Coronary artery (tissue), 2 donors: ENCODE measurements at regions not wholly inside any gene's neighbourhood (a gene's known extent, or its start where the extent isn't known, plus 50 kb on each side); places are given as distances from the start of the nearest gene placed in this dataset.

Source experiments
- DNase-seq: peaks from one replicate; pipeline ENCODE4 v3.0.0-alpha.2; 2017; ENCODE audit warnings: low spot score
- H3K27ac ChIP-seq, 2 donors: fragments of 200-600 bp; sonication (generic); one replicate each; pipeline ENCODE4 v1.5.1; 2016 to 2019
- H3K4me3 ChIP-seq: fragments of 200-600 bp; sonication (generic); 2 replicates; pipeline ENCODE4 v1.5.1; 2016; ENCODE audit warnings: mild to moderate bottlenecking, moderate library complexity
- CTCF ChIP-seq: fragments of 200-600 bp; sonication (generic); IDR thresholded peaks from one replicate; pipeline ENCODE4 v1.5.1; 2019; ENCODE audit warnings: antibody characterized with exemption

GRCh38 chr12:89803412-89803811 lies 94.8 kb upstream of the ATP2B1 start:
- no peak for TF ChIP-seq CTCF
- no peak for DNase-seq
- H3K4me3 ChIP-seq: no peak overlapping the region
- no peak overlapping the region for H3K27ac ChIP-seq

- H3K27ac ChIP-seq: no peak overlapping the region
- DNase-seq: no peak
- TF ChIP-seq CTCF: no peak
- no peak overlapping the region for H3K4me3 ChIP-seq
Observed at GRCh38 chr12:89801284-89801683, 92.6 kb upstream of the ATP2B1 start.

GRCh38 chr12:89800435-89800834 lies 91.8 kb upstream of the ATP2B1 start:
- no peak overlapping the region for H3K27ac ChIP-seq
- no peak for TF ChIP-seq CTCF

GRCh38 chr12:89799316-89799715 lies 90.7 kb upstream of the ATP2B1 start:
- no peak for DNase-seq
- H3K27ac ChIP-seq: no peak overlapping the region
- no peak overlapping the region for H3K4me3 ChIP-seq
- no peak for TF ChIP-seq CTCF

More at GRCh38 chr12:89800435-89800834, 91.8 kb upstream of the ATP2B1 start:
- no peak for DNase-seq
- no peak overlapping the region for H3K4me3 ChIP-seq

- no peak for TF ChIP-seq CTCF
- Histone ChIP-seq H3K4me3 (no peak overlapping the region), H3K27ac (no peak overlapping the region)
- no peak for DNase-seq
Observed at GRCh38 chr12:89797436-89797835, 88.8 kb upstream of the ATP2B1 start.

- Histone ChIP-seq H3K27ac (no peak overlapping the region), H3K4me3 (no peak overlapping the region)
- TF ChIP-seq CTCF: no peak
- no peak for DNase-seq
Observed at GRCh38 chr12:89796798-89797382, 88.3 kb upstream of the ATP2B1 start.

- no peak overlapping the region for H3K27ac ChIP-seq
- no peak for DNase-seq
- no peak overlapping the region for H3K4me3 ChIP-seq
- TF ChIP-seq CTCF: no peak
Observed at GRCh38 chr12:89793946-89794345, 85.3 kb upstream of the ATP2B1 start.
